HG03060 (cell line): ENCODE measurements at regions not wholly inside any gene's neighbourhood (a gene's known extent, or its start where the extent isn't known, plus 50 kb on each side); places are given as distances from the start of the nearest gene placed in this dataset.
"Not testable (repeated sequence)": the region's sequence is repeated elsewhere in the genome, so short reads cannot be mapped to it uniquely, and the experiment has no call there.

Experiments used
- ATAC-seq: cut with Tn5 transposase; IDR thresholded peaks from one replicate; pipeline ENCODE4 v1.9.1; 2021; ENCODE audit warnings: low read depth, moderate number of reproducible peaks; ENCODE audit not compliant: unreplicated experiment

GRCh38 chr1:181951213-181951612 lies 110.3 kb downstream of the ZNF648 start:
- ATAC-seq: no peak

- ATAC-seq: no peak
These were observed 112.0 kb downstream of the ZNF648 start for GRCh38 chr1:181949500-181949899.

DNA sequence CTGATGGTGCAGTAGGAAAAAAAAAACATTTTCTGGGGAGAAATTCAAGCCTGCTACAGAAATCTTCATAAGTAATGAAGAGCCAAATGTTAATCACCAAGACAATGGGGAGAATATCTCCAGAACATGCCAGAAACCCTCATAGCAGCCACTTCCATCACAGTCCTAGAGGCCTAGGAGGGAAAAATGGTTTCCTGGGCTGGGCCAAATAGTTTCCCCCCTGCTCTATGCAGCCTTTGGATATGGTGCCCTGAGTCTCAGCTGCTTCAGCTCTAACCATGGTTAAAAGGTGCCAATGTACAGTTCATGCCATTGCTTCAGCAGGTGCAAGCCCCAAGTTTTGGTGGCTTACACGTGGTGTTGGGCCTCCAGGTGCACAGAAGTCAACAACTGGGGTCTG lies 113.1 kb downstream of the ZNF648 start:
- ATAC-seq: no peak

DNA sequence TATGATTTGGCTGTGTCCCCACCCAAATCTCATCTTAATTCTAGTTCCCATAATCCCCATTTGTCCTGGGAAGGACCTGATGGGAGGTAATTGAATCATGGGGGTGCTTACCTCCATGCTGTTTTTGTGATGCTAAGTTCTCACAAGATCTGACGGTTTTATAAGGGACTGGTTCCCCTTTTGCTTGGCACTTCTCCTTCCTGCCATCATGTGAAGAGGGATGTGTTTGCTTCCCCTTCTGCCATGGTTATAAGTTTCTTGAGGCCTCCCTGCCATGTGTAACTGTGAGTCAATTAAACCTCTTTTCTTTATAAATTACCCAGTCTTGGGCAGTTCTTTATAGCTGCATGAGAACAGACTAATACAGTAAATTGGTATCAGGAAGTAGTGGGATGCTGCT lies 114.1 kb downstream of the ZNF648 start:
- no peak for ATAC-seq

- peak; percentile 75 for ATAC-seq
These were observed 124.5 kb downstream of the ZNF648 start for GRCh38 chr1:181936768-181937581.

GRCh38 chr1:181936269-181936668 lies 125.2 kb downstream of the ZNF648 start:
- ATAC-seq: peak; percentile 24

GRCh38 chr1:181931873-181932272 lies 129.6 kb downstream of the ZNF648 start:
- no peak for ATAC-seq

DNA sequence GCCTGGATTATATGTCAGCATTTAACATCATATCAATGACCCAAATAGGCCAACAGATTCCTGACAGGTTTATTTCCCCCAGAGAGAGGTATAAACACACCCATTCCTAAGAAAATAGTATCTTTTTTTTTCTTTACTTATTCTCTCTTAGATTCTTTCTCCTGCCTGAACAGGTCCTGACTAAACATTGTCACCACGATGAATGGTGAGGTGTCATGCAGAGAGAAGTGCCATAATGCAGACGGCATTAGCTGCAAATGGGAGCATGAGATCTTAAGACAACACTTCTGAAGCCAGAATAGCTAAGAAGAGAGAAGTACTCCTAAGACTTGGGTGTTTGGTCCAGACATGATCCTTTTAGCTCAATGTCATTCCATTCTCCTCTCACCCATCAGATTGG lies 131.3 kb downstream of the ZNF648 start:
- ATAC-seq: no peak

DNA sequence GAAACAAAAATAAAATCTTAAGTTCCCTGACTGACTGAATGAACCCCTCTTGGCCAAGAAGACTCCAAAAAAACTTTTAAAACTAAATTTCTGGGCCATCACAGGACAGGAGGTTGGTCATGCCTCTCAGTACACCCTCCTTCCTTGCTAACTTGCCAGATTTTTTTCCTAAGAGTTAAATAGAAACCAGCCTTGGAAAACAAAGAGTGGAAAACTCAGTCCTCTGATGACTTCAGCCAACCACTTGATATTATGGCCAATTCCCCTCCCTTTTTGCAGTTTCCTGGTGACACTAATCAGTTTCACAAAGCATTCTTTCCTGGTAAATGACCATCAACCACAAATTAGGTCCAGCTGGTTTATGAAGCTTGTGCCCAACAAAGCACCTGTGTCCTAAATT lies 134.8 kb downstream of the ZNF648 start:
- ATAC-seq: no peak

GRCh38 chr1:181924034-181924433 lies 137.5 kb downstream of the ZNF648 start:
- not testable (repeated sequence) for ATAC-seq

DNA sequence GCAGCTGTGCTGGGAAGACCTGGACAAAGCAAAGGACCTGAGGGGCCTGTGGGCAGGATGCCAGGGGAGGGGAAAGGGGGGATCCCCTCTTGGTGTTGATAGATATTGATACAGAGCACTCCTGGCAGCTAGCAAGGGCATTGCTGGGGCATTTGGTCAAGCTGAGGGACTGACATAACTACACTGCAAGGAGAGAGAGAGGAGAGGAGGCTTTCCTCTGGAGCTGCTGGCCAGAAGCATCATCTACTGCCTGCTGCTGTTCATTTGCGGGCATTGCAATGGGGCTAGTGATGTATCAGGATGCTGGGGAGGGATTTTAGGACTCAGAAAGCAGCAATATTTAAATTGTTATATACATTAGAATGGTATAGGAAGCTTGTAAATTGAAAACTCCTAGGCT lies 142.0 kb downstream of the ZNF648 start:
- no peak for ATAC-seq

GRCh38 chr1:181918880-181919525 lies 142.5 kb downstream of the ZNF648 start:
- ATAC-seq: no peak

- no peak for ATAC-seq
These were observed 149.8 kb downstream of the ZNF648 start for GRCh38 chr1:181911715-181912114.

DNA sequence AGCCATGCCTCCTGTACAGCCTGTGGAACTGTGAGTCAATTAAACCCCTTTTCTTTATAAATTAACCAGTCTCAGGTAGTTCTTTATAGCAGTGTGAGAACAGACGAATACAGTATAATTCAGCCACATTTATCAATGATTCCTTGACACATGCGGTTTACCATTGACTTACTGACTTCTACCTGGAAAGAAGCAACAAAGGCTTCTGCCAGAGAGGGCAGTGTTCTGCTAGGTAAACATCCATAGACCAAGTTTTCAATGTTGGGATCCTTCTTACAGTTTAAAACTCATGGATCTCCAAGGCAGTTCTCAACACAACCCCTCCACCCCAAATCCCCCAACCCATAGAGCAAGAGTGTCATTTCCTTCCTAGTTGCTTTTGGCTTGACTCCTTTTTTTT lies 150.6 kb downstream of the ZNF648 start:
- ATAC-seq: no peak

DNA sequence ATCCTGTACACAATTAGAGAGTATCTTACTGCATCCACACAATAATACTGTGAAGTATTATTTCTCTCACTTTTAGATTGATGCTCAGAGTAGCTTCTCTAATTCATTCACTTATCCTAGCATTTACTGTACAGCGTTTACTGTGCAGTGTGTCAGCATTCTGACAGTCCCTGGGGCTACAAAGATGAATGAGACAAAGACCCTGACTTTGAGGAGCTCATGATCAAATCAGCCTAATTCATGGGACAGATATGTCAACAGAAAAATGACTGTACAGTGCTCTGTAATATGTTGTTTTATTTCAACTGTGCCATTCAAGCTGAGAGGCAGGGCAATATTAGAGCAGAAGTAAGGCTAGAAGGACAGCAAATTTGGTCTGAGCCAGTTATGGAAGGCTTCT lies 152.5 kb downstream of the ZNF648 start:
- ATAC-seq: no peak

DNA sequence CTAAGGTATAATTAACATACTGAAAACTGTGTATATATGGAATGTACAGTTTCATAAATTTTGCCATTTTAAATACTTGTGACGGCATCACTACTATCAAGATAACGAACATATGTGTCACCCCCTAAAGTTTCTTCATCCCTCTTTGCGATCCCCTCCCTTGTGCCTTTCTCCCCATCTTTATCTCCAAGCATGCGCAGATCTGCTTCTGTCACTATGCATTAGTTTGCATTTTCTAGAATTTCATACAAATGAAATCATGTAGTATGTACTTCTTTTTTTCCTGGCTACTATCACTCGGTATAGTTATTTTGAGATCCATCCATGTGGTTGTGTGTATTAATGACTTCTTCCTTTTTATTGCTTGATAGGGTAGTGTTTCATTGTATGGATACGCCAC lies 154.9 kb downstream of the ZNF648 start:
- ATAC-seq: no peak

DNA sequence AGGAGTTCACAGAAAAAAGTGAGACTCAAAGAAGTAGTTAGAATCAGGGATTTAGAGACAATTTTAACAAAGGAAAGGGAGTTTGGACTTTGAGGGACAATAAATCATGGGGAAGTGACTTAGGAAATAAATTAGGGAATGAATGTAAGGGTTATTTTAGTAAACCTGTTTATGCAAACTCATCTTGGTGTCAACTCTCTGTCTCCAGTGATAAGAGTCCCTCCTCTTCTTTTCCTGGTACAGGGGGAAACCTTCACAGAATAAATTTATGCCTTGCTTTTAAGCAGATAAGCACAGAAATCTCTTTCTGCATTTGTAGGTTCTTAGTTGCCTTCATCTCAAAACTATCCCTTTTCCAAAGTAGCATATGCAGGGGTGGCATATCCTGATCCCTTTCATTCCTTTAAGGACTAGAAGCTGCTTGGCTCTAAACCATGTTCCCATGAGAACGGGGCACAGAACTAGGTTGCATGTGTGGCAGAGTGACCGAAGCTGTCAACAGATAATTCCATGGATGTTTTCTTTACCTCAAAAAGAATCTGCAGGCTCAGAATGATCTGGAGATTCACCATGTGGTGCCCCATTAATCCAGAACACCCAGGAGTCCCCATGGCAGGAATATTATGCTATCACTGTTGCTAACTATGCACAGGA lies 155.4 kb downstream of the ZNF648 start:
- no peak for ATAC-seq

- no peak for ATAC-seq
These were observed 162.7 kb downstream of the ZNF648 start for GRCh38 chr1:181898773-181899172.

GRCh38 chr1:181896824-181897223 lies 164.7 kb downstream of the ZNF648 start:
- ATAC-seq: no peak

DNA sequence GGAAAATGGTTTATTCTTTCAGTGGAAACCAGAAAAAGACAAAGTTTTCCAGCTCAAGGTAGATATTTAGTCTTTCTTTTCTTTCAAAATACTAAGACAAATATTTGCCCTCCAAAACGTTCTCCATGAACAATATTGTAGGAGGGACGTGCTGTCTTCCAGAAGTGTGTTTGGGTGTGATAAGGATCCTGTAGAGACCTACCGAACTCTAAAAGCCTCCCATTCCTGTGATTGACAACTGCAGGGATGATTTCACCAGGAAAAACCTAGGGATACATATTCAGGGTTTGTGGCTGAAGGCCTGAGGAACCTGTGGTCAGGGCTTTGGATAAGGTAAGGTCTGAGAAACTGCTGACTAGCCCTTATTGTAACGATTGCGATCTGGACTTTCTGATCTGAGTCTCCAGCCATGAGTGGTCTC lies 167.1 kb downstream of the ZNF648 start:
- ATAC-seq: no peak

GRCh38 chr1:181893937-181894336 lies 167.6 kb downstream of the ZNF648 start:
- ATAC-seq: no peak

DNA sequence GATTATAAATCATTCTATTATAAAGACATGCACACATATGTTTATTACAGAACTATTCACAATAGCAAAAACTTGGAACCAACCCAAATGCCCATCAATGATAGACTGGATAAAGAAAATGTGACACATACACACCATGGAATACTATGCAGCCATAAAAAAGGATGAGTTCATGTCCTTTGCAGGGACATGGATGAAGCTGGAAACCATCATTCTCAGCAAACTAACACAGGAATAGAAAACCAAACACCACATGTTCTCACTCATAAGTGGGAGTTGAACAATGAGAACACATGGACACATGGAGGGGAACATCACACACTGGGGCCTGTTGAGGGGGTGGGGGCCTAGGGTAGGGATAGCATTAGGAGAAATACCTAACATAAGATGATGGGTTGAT lies 168.4 kb downstream of the ZNF648 start:
- not testable (repeated sequence) for ATAC-seq
